ENCODE measurements at regions not wholly inside any gene's neighbourhood (a gene's known extent, or its start where the extent isn't known, plus 50 kb on each side); places are given as distances from the start of the nearest gene placed in this dataset.

GRCh38 chr20:29326376-29327070, 1930.9 kb upstream of the DEFB115 start:
- no peaks in the 10 kb centered on the region for H3K79me2 ChIP-seq (replicated peaks; ENCODE audit: insufficient read depth)
- peaks cover 58% of the 10 kb centered on the region for H3K36me3 Mint-ChIP-seq (ENCODE audit: low read depth)
- no peaks in the 10 kb centered on the region for H4K20me1 ChIP-seq (replicated peaks; ENCODE audit: insufficient read depth)
- DNase-seq (ENCODE audit: low spot score) (no peak), ATAC-seq (no peak)
- no peak overlapping the region for H2AFZ ChIP-seq
- H3K27me3 ChIP-seq (ENCODE audit: insufficient read depth): peaks cover 52% of the 10 kb centered on the region
- H3K36me3 ChIP-seq (ENCODE audit: insufficient read depth): peaks cover 6% of the 10 kb centered on the region; the same call in 1 of the 2 replicates
- no peak for TF ChIP-seq JUNB (IDR thresholded peaks at IDR 0.05; ENCODE audit: unreplicated experiment)
- TF ChIP-seq ZNF114 (CRISPR knock-in tag; IDR thresholded peaks at IDR 0.05): no peak
- TF ChIP-seq ETS1 (IDR thresholded peaks at IDR 0.05): no peak
- no peak for TF ChIP-seq EZH2phosphoT487 (IDR thresholded peaks at IDR 0.05; ENCODE audit: unreplicated experiment)
- TF ChIP-seq CREB1 (CRISPR knock-in tag; IDR thresholded peaks at IDR 0.05; ENCODE audit: low read depth): no peak
- TF ChIP-seq POLR2AphosphoS5 (IDR thresholded peaks at IDR 0.05; ENCODE audit: low read depth): no peak
- TF ChIP-seq, protein P1, sequence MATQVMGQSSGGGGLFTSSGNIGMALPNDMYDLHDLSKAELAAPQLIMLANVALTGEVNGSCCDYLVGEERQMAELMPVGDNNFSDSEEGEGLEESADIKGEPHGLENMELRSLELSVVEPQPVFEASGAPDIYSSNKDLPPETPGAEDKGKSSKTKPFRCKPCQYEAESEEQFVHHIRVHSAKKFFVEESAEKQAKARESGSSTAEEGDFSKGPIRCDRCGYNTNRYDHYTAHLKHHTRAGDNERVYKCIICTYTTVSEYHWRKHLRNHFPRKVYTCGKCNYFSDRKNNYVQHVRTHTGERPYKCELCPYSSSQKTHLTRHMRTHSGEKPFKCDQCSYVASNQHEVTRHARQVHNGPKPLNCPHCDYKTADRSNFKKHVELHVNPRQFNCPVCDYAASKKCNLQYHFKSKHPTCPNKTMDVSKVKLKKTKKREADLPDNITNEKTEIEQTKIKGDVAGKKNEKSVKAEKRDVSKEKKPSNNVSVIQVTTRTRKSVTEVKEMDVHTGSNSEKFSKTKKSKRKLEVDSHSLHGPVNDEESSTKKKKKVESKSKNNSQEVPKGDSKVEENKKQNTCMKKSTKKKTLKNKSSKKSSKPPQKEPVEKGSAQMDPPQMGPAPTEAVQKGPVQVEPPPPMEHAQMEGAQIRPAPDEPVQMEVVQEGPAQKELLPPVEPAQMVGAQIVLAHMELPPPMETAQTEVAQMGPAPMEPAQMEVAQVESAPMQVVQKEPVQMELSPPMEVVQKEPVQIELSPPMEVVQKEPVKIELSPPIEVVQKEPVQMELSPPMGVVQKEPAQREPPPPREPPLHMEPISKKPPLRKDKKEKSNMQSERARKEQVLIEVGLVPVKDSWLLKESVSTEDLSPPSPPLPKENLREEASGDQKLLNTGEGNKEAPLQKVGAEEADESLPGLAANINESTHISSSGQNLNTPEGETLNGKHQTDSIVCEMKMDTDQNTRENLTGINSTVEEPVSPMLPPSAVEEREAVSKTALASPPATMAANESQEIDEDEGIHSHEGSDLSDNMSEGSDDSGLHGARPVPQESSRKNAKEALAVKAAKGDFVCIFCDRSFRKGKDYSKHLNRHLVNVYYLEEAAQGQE (IDR thresholded peaks at IDR 0.05; ENCODE audit: unreplicated experiment): no peak
- TF ChIP-seq STAT1 (IDR thresholded peaks at IDR 0.05; ENCODE audit: unreplicated experiment): no peak
- TF ChIP-seq, protein P2, sequence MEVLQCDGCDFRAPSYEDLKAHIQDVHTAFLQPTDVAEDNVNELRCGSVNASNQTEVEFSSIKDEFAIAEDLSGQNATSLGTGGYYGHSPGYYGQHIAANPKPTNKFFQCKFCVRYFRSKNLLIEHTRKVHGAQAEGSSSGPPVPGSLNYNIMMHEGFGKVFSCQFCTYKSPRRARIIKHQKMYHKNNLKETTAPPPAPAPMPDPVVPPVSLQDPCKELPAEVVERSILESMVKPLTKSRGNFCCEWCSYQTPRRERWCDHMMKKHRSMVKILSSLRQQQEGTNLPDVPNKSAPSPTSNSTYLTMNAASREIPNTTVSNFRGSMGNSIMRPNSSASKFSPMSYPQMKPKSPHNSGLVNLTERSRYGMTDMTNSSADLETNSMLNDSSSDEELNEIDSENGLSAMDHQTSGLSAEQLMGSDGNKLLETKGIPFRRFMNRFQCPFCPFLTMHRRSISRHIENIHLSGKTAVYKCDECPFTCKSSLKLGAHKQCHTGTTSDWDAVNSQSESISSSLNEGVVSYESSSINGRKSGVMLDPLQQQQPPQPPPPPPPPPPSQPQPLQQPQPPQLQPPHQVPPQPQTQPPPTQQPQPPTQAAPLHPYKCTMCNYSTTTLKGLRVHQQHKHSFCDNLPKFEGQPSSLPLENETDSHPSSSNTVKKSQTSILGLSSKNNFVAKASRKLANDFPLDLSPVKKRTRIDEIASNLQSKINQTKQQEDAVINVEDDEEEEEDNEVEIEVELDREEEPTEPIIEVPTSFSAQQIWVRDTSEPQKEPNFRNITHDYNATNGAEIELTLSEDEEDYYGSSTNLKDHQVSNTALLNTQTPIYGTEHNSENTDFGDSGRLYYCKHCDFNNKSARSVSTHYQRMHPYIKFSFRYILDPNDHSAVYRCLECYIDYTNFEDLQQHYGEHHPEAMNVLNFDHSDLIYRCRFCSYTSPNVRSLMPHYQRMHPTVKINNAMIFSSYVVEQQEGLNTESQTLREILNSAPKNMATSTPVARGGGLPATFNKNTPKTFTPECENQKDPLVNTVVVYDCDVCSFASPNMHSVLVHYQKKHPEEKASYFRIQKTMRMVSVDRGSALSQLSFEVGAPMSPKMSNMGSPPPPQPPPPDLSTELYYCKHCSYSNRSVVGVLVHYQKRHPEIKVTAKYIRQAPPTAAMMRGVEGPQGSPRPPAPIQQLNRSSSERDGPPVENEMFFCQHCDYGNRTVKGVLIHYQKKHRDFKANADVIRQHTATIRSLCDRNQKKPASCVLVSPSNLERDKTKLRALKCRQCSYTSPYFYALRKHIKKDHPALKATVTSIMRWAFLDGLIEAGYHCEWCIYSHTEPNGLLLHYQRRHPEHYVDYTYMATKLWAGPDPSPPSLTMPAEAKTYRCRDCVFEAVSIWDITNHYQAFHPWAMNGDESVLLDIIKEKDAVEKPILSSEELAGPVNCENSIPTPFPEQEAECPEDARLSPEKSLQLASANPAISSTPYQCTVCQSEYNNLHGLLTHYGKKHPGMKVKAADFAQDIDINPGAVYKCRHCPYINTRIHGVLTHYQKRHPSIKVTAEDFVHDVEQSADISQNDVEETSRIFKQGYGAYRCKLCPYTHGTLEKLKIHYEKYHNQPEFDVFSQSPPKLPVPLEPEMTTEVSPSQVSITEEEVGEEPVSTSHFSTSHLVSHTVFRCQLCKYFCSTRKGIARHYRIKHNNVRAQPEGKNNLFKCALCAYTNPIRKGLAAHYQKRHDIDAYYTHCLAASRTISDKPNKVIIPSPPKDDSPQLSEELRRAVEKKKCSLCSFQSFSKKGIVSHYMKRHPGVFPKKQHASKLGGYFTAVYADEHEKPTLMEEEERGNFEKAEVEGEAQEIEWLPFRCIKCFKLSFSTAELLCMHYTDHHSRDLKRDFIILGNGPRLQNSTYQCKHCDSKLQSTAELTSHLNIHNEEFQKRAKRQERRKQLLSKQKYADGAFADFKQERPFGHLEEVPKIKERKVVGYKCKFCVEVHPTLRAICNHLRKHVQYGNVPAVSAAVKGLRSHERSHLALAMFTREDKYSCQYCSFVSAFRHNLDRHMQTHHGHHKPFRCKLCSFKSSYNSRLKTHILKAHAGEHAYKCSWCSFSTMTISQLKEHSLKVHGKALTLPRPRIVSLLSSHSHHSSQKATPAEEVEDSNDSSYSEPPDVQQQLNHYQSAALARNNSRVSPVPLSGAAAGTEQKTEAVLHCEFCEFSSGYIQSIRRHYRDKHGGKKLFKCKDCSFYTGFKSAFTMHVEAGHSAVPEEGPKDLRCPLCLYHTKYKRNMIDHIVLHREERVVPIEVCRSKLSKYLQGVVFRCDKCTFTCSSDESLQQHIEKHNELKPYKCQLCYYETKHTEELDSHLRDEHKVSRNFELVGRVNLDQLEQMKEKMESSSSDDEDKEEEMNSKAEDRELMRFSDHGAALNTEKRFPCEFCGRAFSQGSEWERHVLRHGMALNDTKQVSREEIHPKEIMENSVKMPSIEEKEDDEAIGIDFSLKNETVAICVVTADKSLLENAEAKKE (CRISPR knock-in tag; IDR thresholded peaks at IDR 0.05): no peak
- TF ChIP-seq NANOG (IDR thresholded peaks at IDR 0.05; ENCODE audit: borderline replicate concordance): no peak
- TF ChIP-seq, protein P3, sequence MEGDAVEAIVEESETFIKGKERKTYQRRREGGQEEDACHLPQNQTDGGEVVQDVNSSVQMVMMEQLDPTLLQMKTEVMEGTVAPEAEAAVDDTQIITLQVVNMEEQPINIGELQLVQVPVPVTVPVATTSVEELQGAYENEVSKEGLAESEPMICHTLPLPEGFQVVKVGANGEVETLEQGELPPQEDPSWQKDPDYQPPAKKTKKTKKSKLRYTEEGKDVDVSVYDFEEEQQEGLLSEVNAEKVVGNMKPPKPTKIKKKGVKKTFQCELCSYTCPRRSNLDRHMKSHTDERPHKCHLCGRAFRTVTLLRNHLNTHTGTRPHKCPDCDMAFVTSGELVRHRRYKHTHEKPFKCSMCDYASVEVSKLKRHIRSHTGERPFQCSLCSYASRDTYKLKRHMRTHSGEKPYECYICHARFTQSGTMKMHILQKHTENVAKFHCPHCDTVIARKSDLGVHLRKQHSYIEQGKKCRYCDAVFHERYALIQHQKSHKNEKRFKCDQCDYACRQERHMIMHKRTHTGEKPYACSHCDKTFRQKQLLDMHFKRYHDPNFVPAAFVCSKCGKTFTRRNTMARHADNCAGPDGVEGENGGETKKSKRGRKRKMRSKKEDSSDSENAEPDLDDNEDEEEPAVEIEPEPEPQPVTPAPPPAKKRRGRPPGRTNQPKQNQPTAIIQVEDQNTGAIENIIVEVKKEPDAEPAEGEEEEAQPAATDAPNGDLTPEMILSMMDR (conservative IDR thresholded peaks at IDR 0.05; ENCODE audit: low read depth in 2 of 2): no peak
- TF ChIP-seq ZNF331 (CRISPR knock-in tag; IDR thresholded peaks at IDR 0.05; ENCODE audit: low read depth): no peak
- no peak for TF ChIP-seq EZH2 (IDR thresholded peaks at IDR 0.05; ENCODE audit: low read depth, unreplicated experiment)
- H3K4me2 ChIP-seq: no peak overlapping the region
- no peak overlapping the region for H3K27ac Mint-ChIP-seq
- peaks cover 98% of the 10 kb centered on the region for H3K9me3 Mint-ChIP-seq
- peaks cover 24% of the 10 kb centered on the region for H3K27me3 Mint-ChIP-seq (ENCODE audit: insufficient read depth, low read depth, poor library complexity)
- H3K4me3 Mint-ChIP-seq: no peak overlapping the region
- no peak overlapping the region for H3K27ac ChIP-seq (ENCODE audit: low read depth)
- H3K4me1 Mint-ChIP-seq: no peaks in the 10 kb centered on the region
- no peak overlapping the region for H3K4me3 ChIP-seq
- H3K9me2 ChIP-seq (ENCODE audit: insufficient read depth): no peaks in the 10 kb centered on the region
- H3K4me1 ChIP-seq (ENCODE audit: insufficient read depth): no peaks in the 10 kb centered on the region; the same call in 1 of the 2 replicates
- no peaks in the 10 kb centered on the region for H3F3A ChIP-seq (replicated peaks; ENCODE audit: low read depth)
